Brain pericyte (primary cell): ENCODE measurements at regions not wholly inside any gene's neighbourhood (a gene's known extent, or its start where the extent isn't known, plus 50 kb on each side); places are given as distances from the start of the nearest gene placed in this dataset.

Source experiments
- DNase-seq: peaks from one replicate; pipeline ENCODE4 v3.0.0-alpha.2; 2012; ENCODE audit warnings: low read depth, low spot score

DNA sequence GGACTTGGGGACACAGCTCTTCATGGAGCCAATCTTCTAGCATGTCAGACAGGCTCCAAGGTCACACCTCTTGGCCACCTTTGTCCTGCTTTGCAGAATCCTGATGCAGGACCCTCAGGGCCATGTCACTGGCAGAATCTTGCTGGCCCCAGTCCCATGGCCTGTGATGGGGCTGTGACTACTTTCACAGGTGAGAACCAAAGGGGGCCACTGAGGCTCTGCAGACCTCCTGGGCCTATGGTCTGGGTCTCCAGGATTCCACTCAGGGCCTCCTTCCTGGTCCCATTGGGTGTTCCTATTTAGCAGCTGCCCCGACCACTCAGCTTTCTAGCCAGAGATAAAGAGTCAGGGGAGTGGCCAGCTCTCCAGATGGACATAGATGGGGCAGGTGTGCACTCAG lies 238.7 kb downstream of the MATN1 start:
- DNase-seq, result no peak

DNA sequence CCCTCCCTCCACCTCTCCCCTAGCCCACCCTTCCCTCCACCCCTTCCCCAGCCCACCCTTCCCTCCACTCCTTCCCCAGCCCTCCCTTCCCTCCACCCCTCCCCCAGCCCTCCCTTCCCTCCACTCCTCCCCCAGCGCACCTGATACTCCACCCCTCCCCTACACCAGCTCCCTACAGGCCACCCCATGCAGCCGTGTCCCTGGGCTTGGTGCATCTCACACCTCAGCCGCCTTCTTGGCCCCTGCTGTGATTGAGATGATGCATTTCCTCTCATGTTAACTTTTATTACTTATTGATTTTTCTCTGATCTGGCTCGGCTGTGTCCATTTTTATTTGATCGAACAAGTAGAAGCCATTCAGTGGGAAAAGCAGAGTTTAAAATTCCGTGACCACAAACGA lies 243.8 kb downstream of the MATN1 start:
- DNase-seq, result no peak

- DNase-seq, result no peak
Observed at GRCh38 chr1:30478799-30479563, 244.4 kb downstream of the MATN1 start.

GRCh38 chr1:30478283-30478682 lies 245.1 kb downstream of the MATN1 start:
- no peak for DNase-seq

DNA sequence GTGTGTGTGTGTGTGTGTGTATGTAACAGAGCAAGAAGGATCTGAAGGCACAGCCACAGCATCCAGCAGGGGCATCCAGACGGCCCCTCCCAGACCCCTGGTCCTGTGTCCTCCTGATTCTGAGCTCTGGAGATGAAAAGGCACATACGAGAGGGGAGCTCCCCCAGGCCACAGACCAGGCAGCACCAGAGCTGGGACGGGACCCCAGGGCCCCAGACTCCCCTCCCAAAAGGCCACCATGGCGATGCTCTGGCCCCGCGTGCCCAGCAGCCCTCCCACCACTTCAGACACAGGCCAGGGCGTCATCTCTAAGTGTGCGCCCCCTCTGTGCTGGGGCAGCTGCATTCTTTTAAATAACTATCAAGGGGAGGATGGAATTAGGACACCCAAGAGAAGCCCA lies 245.8 kb downstream of the MATN1 start:
- DNase-seq, result no peak

DNA sequence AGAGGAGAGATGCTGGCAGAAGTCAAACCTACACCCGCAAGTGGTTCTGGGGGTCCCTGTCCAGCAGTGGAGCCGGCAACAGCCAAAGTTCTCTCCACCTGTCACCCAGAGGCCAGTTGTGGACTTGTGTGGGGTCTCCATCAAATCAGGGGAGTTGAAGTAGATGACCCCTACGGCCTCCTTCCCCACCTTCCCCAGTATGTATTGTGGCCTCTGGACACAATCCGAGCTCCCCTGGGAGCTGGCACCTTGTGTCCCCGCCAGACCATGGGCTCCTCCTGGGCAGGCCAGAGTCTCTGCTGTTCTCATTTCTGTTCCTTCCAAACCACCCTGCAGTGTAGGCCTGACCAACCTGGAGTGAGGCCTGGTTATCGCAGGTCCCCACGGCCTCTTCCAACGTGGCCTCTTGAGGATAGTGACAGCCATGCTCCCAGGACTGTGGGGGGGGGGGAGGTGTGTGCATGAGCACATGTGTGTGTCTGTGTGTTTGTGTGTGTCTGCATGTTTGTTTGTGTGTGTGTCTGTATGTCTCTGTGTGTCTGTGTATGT lies 246.4 kb downstream of the MATN1 start:
- no peak for DNase-seq

GRCh38 chr1:30476476-30476875 lies 246.9 kb downstream of the MATN1 start:
- DNase-seq, result no peak

- DNase-seq, result no peak
Observed at GRCh38 chr1:30475966-30476365, 247.4 kb downstream of the MATN1 start.

DNA sequence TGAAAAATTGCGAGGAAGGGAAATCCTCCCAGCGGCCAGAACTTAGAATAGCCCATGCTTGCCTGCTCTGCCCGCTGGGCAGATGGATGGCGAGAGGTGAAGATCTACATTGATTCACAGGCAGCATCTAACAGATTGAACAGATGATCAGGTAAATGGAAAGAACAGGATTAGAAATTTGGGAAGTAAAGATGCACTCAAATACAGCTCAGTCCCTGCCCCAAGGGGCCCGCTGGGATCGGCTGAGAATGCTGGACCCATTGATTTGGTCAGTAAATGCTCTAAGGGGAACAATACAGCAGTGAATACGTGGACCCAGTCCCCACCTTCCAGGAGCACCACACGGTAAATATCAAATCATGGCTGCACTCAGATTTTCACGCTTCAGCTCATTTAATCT lies 248.2 kb downstream of the MATN1 start:
- no peak for DNase-seq

- no peak for DNase-seq
Observed at GRCh38 chr1:30474818-30475200, 248.6 kb downstream of the MATN1 start.

GRCh38 chr1:30473922-30474817 lies 249.2 kb downstream of the MATN1 start:
- no peak for DNase-seq

DNA sequence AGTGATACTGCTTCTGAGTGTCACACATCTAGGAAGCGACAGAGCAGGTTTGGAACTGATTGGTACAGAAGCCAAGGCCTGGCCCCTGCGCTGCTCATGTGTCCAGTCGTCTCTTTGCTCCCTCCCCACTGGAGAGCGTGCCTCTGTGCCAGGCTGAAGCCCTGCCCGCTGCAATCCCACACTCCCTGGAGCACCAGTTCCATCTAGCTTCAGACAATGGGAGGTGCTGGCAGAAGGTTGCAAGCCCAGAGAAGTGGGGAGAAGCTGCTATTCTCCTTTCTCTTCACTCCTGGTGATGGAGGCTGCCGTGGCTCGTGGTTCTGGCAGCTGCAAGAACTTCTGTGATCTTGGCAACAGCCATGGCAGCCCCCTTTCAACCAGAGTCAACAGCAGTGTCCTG lies 250.9 kb downstream of the MATN1 start:
- DNase-seq, result no peak

GRCh38 chr1:30472009-30472408 lies 251.4 kb downstream of the MATN1 start:
- DNase-seq, result no peak

GRCh38 chr1:30471307-30471706 lies 252.1 kb downstream of the MATN1 start:
- no peak for DNase-seq

DNA sequence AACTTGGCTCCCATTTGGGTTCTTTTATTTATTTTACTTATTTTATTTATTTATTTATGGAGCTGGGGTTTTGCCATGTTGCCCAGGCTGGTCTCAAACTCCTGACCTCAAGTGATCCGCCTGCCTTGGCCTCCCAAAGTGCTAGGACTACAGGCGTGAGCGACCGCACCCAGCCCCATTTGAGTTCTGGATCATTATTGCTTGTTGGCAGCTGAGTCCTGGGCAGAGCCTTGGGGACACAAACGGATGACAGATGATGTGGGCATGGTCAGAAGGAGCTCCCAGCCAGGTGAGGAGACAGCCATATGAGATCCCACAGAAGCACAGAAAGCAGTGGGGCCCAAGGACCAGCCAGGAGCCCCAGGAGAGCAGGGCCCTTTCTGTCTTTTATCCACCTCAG lies 254.0 kb downstream of the MATN1 start:
- no peak for DNase-seq

DNA sequence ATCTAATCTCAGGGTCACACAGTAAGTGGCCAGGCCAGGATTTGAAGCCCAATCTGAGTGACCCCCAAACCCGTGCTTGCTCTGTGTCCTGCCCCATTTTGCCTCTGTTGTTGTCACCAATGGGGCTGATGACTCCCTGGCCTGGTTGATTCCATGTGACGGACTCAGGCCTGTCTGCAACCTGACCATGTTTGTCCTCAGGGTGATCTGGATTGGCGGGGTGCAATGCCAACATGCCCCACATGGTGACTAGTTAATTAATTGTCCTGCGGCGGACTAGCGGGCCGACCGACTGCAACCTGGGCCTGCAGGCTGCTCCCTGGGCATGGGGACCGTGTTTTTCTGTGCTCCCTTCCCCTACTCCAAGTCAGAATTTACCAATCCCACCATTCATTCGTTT lies 256.3 kb downstream of the MATN1 start:
- DNase-seq, result no peak

GRCh38 chr1:30466610-30467009 lies 256.8 kb downstream of the MATN1 start:
- no peak for DNase-seq

DNA sequence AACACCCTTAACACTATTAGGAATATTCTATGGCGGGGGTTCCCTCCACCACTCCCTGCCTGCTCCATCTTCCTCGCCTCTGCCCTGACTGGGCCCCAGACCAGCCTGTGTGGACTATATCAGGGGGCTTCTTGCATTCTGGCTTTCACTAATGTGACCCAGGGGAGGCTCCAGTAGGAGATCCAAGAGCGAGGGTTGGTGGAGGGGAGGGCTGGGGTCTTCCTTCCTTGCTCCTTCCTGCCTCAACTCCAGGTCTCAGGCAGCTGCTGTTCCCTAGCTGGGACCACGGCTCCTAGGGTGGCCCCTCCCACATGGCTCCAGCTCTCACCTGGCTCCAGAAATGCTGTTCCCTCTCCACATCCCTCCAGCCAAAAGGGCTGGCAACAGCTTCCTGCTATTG lies 257.4 kb downstream of the MATN1 start:
- no peak for DNase-seq

- DNase-seq, result no peak
Observed at GRCh38 chr1:30465096-30465495, 258.3 kb downstream of the MATN1 start.

DNA sequence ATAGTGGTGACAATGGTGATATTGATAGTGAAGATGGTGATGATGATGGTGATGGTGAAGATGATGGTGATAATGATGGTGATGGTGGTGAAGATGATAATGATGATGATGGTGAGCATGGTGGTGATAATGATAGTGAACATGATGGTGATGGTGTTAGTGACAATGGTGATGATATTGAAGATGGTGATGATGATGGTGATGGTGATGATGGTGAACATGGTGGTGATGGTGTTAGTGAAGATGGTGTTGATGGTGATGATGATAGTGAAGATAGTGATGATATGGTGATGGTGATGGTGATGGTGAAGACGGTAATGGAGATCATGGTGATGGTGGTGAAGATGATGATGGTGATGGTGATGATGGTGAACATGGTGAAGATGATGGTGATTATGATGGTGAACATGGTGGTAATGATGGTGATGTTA lies 259.2 kb downstream of the MATN1 start:
- DNase-seq, result no peak

DNA sequence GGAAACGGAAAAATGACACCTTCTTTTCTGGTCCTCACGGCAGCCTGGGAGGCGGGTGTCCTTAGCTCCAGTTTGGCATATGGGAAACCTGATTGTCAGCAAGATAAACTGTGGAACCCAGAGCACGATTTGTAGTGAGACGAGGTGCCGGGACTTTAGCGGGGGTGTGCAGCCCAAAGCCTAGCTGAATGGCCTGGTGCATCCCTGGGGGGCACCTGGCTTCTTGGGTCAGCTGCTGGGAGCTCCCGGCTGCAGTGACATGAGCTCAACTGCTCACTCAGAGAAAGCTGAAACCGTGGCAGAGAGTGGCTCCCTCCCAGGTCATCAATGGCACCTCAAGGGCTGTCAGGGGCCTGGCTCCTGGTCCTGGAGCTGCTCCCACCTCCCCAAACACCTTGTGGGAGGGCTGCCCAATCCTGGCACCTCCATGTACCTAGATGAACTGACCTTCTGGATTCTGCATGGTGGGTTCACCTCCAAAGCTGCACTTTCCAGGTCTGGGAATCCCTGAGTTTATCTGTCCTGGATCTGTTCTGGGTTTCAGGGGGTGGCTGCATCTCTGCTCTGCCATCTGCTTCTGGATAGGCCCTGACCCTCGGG lies 260.5 kb downstream of the MATN1 start:
- DNase-seq, result no peak

DNA sequence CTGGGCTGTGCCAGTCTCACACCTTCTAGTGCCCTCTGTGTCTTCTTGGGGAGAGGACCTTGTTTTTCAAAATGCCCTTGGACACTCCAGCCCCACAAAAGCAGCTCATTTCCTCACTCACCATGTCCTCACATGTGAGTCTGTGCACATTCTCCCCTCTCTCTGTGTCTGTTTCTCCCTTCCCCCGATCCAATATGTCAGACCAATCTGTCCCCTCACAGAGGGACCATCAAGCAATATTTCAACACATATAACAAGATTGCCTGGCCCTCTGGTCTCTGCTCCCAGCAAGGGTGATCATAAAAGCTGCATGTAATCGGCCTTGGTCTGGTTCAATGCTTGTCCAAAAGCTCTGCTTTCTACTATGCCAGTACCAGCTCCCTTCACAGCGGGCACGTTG lies 261.2 kb downstream of the MATN1 start:
- no peak for DNase-seq
